Tibial nerve (tissue), 4 donors: ENCODE measurements at regions not wholly inside any gene's neighbourhood (a gene's known extent, or its start where the extent isn't known, plus 50 kb on each side); places are given as distances from the start of the nearest gene placed in this dataset.

Source experiments
- DNase-seq, 2 donors: peaks; one replicate each; pipeline ENCODE4 v3.0.0-alpha.2; 2019; ENCODE audit warnings: low spot score in 2 of 2
- H3K27ac ChIP-seq, 4 donors: fragments of 200-600 bp; sonication (generic) in 3 of 4; one replicate each; pipeline ENCODE4 v1.5.1; 2017 to 2019; ENCODE audit warnings: mild to moderate bottlenecking in 1 of 4
- H3K27me3 ChIP-seq, 2 donors: fragments of 200-600 bp; sonication (generic) in 1 of 2; one replicate each; pipeline versions ENCODE4 v1.5.1 to v1.6.0; 2017 to 2019
- H3K36me3 ChIP-seq, 3 donors: fragments of 200-600 bp; sonication (generic); one replicate each; pipeline ENCODE4 v1.5.1; 2018 to 2019
- H3K4me1 ChIP-seq, 4 donors: fragments of 200-600 bp; sonication (generic) in 3 of 4; one replicate each; pipeline ENCODE4 v1.5.1; 2017 to 2019
- H3K4me3 ChIP-seq, 4 donors: fragments of 200-600 bp; sonication (generic) in 3 of 4; one replicate each; pipeline ENCODE4 v1.5.1; 2017 to 2019; ENCODE audit warnings: mild to moderate bottlenecking in 1 of 4, moderate library complexity in 1 of 4
- H3K9me3 ChIP-seq, 4 donors: fragments of 200-600 bp; sonication (generic) in 3 of 4; one replicate each; pipeline ENCODE4 v1.5.1; 2017 to 2019
- CTCF ChIP-seq, 5 experiments: fragments of 200-600 bp in 3 of 5; fragments of 450-650 bp in 2 of 5; sonication (generic) in 3 of 5; IDR thresholded peaks; one replicate each; pipeline ENCODE4 v1.5.1; 2016 to 2019; ENCODE audit warnings: antibody characterized with exemption in 5 of 5, mild to moderate bottlenecking in 3 of 5, moderate library complexity in 2 of 5
- EP300 ChIP-seq, 2 donors: sonication (generic); formaldehyde crosslinking; IDR thresholded peaks; one replicate each; pipeline ENCODE4 v1.6.1; 2017; ENCODE audit warnings: antibody characterized with exemption in 2 of 2, mild to moderate bottlenecking in 1 of 2
- POLR2A ChIP-seq, 2 donors: fragments of 450-650 bp; IDR thresholded peaks; one replicate each; pipeline ENCODE4 v1.6.1; 2017; ENCODE audit warnings: antibody characterized with exemption in 2 of 2, mild to moderate bottlenecking in 2 of 2, moderate library complexity in 2 of 2
- WGBS, 2 donors: methylation state at CpG; one replicate each; pipeline ENCODE4 v1.1.5; 2018; 5-methylcytosine and 5-hydroxymethylcytosine counted together

GRCh38 chr11:120044011-120044675, 93.8 kb downstream of the TRIM29 start:
- H3K4me1 ChIP-seq = no peaks in the 10 kb centered on the region
- H3K36me3 ChIP-seq = no peaks in the 10 kb centered on the region

GRCh38 chr11:120043328-120043945, 94.5 kb downstream of the TRIM29 start:
- DNase-seq = no peak
- no peaks in the 10 kb centered on the region for H3K36me3 ChIP-seq
- H3K4me1 ChIP-seq = no peaks in the 10 kb centered on the region
- no peak overlapping the region for H3K27ac ChIP-seq
- 78 to 86% methylated on average over 4 of the region's 4 CpGs for WGBS, 2 donors
- H3K27me3 ChIP-seq = no peaks in the 10 kb centered on the region
- TF ChIP-seq POLR2A (IDR thresholded peaks at IDR 0.05) = no peak
- no peak for TF ChIP-seq CTCF (IDR thresholded peaks at IDR 0.05)
- TF ChIP-seq EP300 (IDR thresholded peaks at IDR 0.05) = no peak
- H3K4me3 ChIP-seq = no peak overlapping the region
- peaks cover 0 to 30% (median 4%) of the 10 kb centered on the region in 4 donors for H3K9me3 ChIP-seq

More at GRCh38 chr11:120044011-120044675, 93.8 kb downstream of the TRIM29 start:
- Histone ChIP-seq H3K27ac (no peak overlapping the region), H3K27me3 (no peaks in the 10 kb centered on the region), H3K9me3 (peaks cover 0 to 31% (median 4%) of the 10 kb centered on the region in 4 donors), H3K4me3 (no peak overlapping the region)
- TF ChIP-seq POLR2A (IDR thresholded peaks at IDR 0.05) = no peak
- no peak for TF ChIP-seq CTCF (IDR thresholded peaks at IDR 0.05)
- no peak for TF ChIP-seq EP300 (IDR thresholded peaks at IDR 0.05)
- no peak for DNase-seq
- WGBS, 2 donors = 59 to 74% methylated on average over 1 of the region's 1 CpG

GRCh38 chr11:120041625-120042024, 96.3 kb downstream of the TRIM29 start:
- Histone ChIP-seq H3K4me3 (no peak overlapping the region), H3K27me3 (no peaks in the 10 kb centered on the region), H3K36me3 (no peaks in the 10 kb centered on the region), H3K9me3 (peaks cover 0 to 22% (median 0%) of the 10 kb centered on the region in 4 donors), H3K27ac (no peak overlapping the region), H3K4me1 (no peaks in the 10 kb centered on the region)
- no peak for TF ChIP-seq EP300 (IDR thresholded peaks at IDR 0.05)
- no peak for TF ChIP-seq POLR2A (IDR thresholded peaks at IDR 0.05)
- no peak for TF ChIP-seq CTCF (IDR thresholded peaks at IDR 0.05)
- no peak for DNase-seq
- WGBS, 2 donors = 87 to 89% methylated on average over 2 of the region's 2 CpGs

GRCh38 chr11:120040151-120040840, 97.6 kb downstream of the TRIM29 start:
- H3K27ac ChIP-seq = no peak overlapping the region
- H3K9me3 ChIP-seq = peaks cover 0 to 18% (median 0%) of the 10 kb centered on the region in 4 donors
- DNase-seq = no peak
- H3K4me1 ChIP-seq = no peaks in the 10 kb centered on the region
- no peaks in the 10 kb centered on the region for H3K27me3 ChIP-seq
- no peak overlapping the region for H3K4me3 ChIP-seq
- 65 to 83% methylated on average over 6 of the region's 6 CpGs for WGBS, 2 donors
- TF ChIP-seq CTCF (IDR thresholded peaks at IDR 0.05) = no peak
- no peak for TF ChIP-seq POLR2A (IDR thresholded peaks at IDR 0.05)
- TF ChIP-seq EP300 (IDR thresholded peaks at IDR 0.05) = no peak
- no peaks in the 10 kb centered on the region for H3K36me3 ChIP-seq

GRCh38 chr11:120039039-120039438, 98.9 kb downstream of the TRIM29 start:
- WGBS, 2 donors = 77 to 86% methylated on average over 1 of the region's 1 CpG
- Histone ChIP-seq H3K4me1 (no peaks in the 10 kb centered on the region), H3K9me3 (peaks cover 0 to 18% (median 0%) of the 10 kb centered on the region in 4 donors), H3K4me3 (no peak overlapping the region), H3K36me3 (no peaks in the 10 kb centered on the region), H3K27me3 (no peaks in the 10 kb centered on the region), H3K27ac (no peak overlapping the region)
- TF ChIP-seq POLR2A (IDR thresholded peaks at IDR 0.05) (no peak), CTCF (IDR thresholded peaks at IDR 0.05) (no peak), EP300 (IDR thresholded peaks at IDR 0.05) (no peak)
- DNase-seq = no peak
